Pancreas (tissue), 10 donors: ENCODE measurements at regions not wholly inside any gene's neighbourhood (a gene's known extent, or its start where the extent isn't known, plus 50 kb on each side); places are given as distances from the start of the nearest gene placed in this dataset.

Source experiments
- ATAC-seq, 4 donors: fragments of 200-7000 bp; cut with Tn5 transposase; one replicate each; pipeline versions ENCODE4 v1.8.0 to v1.9.1; 2020; ENCODE audit warnings: mild to moderate bottlenecking in 4 of 4, moderate library complexity in 4 of 4
- DNase-seq, 6 donors: peaks; one replicate each; pipeline ENCODE4 v3.0.0-alpha.2; 2020
- FAIRE-seq: peaks from 2 replicates; lab custom pipeline; 2012; peaks lifted over from hg19 to GRCh38; lab: Jason Lieb, UNC
- H3K27ac ChIP-seq, 4 donors: fragments of 200-600 bp; sonication (generic); 1 replicate in 3 of 4; 2 replicates in 1 of 4; pipeline versions ENCODE4 v1.5.0 to v1.8.0; 2020
- H3K27me3 ChIP-seq, 4 donors: fragments of 200-600 bp; one replicate each; pipeline ENCODE4 v1.8.0; 2021
- H3K36me3 ChIP-seq, 3 donors: fragments of 200-600 bp; sonication (generic) in 1 of 3; one replicate each; pipeline versions ENCODE4 v1.5.0 to v1.8.0; 2020 to 2021
- H3K4me1 ChIP-seq, 3 donors: fragments of 200-600 bp; one replicate each; pipeline ENCODE4 v1.8.0; 2021
- H3K4me3 ChIP-seq, 4 donors: fragments of 200-600 bp; sonication (generic) in 2 of 4; one replicate each; pipeline versions ENCODE4 v1.5.0 to v1.8.0; 2020 to 2021
- H3K9me3 ChIP-seq, 4 donors: fragments of 200-600 bp; one replicate each; pipeline ENCODE4 v1.8.0; 2021
- WGBS, 2 donors: extraction: QIAGEN DNeasy Blood & Tissue Kit; methylation state at CpG; one replicate each; pipeline ENCODE4 v1.1.7; 2013; 5-methylcytosine and 5-hydroxymethylcytosine counted together
- intact Hi-C, 3 donors: fragments of 100-400 bp; cut with DNase I; formaldehyde crosslinking; loops; one replicate each; pipeline versions ENCODE4 v1.11.1 to v1.14.2; 2022
- TF ChIP-seq, protein P1 (sequence below), 4 donors: fragments of 200-600 bp; sonication (generic) in 3 of 4; IDR thresholded peaks; one replicate each; pipeline versions ENCODE4 v1.5.0 to v1.8.0; 2021; ENCODE audit warnings: antibody characterized with exemption in 4 of 4
- donor health status: healthy with polysubstance abuse.
- donor health status: DM: no; HTN: no; CAD: no; lungs with moderate emphysema.
- donor health status: DM: no; HTN: no; CAD: no.
- donor health status: control.
- donor health status: control.
- donor health status: Bipolar disorder and iron deficiency.
- donor health status: DM: yes; HTN: yes; CAD: no.
- donor health status: DM: no; HTN: no; CAD: no.
- donor health status: DM: no; HTN: no; CAD: no.
- donor health status: DM: yes; HTN: yes; CAD: no.

DNA sequence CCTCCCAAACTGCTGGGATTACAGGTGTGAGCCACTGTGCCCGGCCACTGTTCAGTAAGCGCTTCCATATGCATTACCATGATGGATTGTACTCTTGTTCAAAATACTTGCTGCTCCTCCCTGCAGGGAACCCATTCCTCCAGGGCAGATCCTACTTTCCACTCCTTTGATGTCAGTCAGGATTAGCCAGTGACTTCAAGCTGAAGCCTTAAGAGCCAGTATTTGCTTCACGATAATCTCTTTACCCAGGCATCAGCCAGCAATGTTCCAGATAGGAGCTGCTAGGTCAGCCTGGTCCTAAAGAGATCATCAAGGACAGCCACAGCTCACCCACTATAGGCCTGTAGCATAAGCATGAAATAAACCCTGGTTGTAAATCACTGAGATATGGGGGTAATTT lies 96.5 kb upstream of the UBE2E2 start:
- H3K9me3 ChIP-seq, result no peaks in the 10 kb centered on the region
- no peak overlapping the region for H3K4me3 ChIP-seq
- intact Hi-C loops, result no loop called here
- H3K27ac ChIP-seq, result no peak overlapping the region
- H3K4me1 ChIP-seq, result peaks cover 0 to 6% (median 0%) of the 10 kb centered on the region in 3 donors
- no peaks in the 10 kb centered on the region for H3K36me3 ChIP-seq
- WGBS, 2 donors, result 92 to 98% methylated on average over 3 of the region's 3 CpGs
- FAIRE-seq (no peak), ATAC-seq (no peak), DNase-seq (no peak)
- TF ChIP-seq, protein P1, sequence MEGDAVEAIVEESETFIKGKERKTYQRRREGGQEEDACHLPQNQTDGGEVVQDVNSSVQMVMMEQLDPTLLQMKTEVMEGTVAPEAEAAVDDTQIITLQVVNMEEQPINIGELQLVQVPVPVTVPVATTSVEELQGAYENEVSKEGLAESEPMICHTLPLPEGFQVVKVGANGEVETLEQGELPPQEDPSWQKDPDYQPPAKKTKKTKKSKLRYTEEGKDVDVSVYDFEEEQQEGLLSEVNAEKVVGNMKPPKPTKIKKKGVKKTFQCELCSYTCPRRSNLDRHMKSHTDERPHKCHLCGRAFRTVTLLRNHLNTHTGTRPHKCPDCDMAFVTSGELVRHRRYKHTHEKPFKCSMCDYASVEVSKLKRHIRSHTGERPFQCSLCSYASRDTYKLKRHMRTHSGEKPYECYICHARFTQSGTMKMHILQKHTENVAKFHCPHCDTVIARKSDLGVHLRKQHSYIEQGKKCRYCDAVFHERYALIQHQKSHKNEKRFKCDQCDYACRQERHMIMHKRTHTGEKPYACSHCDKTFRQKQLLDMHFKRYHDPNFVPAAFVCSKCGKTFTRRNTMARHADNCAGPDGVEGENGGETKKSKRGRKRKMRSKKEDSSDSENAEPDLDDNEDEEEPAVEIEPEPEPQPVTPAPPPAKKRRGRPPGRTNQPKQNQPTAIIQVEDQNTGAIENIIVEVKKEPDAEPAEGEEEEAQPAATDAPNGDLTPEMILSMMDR (IDR thresholded peaks at IDR 0.05), result no peak
- H3K27me3 ChIP-seq, result no peaks in the 10 kb centered on the region

DNA sequence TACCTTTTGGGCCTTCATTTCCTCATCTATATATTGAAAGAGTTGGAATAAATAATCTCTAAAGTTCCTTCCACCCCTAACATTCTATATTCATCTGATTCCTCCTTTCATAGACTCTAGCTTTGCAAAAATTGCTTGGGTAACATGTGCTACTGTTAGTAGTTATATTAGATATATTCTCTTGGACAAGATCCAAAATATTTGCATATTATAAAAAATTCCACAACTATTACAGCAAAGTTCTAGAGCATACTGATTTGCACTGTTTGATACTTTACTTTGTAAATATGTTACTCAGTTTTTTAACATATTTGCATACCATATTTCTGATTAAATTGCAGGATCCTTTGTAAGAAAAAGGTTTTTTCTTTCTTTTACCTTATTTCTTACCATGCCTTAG lies 95.9 kb upstream of the UBE2E2 start:
- TF ChIP-seq, protein P1 (IDR thresholded peaks at IDR 0.05), result no peak
- Histone ChIP-seq H3K36me3 (no peaks in the 10 kb centered on the region), H3K4me1 (peaks cover 0 to 6% (median 0%) of the 10 kb centered on the region in 3 donors), H3K27me3 (no peaks in the 10 kb centered on the region), H3K27ac (no peak overlapping the region), H3K9me3 (no peaks in the 10 kb centered on the region), H3K4me3 (no peak overlapping the region)
- DNase-seq (no peak), FAIRE-seq (no peak), ATAC-seq (no peak)
- intact Hi-C loops, result no loop called here

DNA sequence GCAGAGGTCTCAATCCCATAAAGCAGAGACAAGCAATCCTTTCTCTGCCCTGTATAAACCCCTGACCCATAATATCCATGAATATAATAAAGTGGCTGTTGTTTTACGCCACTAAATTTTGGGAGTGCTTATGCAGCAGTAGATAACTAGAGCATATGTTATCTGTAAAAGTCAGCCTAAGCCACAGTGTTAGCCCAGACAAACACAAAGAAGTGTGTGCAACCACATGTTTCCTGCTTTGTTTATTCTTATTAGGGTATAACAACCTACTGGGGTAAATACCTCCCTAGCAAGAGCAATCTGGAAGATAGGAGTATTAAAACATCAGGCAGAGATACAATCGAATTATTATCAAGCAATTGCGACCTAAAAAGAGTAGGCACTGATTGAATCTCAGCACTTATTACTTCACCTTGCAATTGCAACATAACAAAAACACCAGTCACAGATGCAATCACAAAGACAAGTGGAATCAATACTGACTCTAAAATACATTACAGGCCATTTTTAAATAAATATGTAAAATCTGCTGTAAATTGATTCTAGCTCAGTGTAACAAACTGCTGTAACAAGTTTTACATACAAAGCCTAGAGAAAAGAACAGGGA lies 94.6 kb upstream of the UBE2E2 start:
- no peak overlapping the region for H3K4me3 ChIP-seq
- TF ChIP-seq, protein P1 (IDR thresholded peaks at IDR 0.05), result no peak
- 66 to 83% methylated on average over 3 of the region's 3 CpGs for WGBS, 2 donors
- H3K36me3 ChIP-seq, result no peaks in the 10 kb centered on the region
- H3K27me3 ChIP-seq, result no peaks in the 10 kb centered on the region
- no peak for DNase-seq
- intact Hi-C loops, result no loop called here
- no peak overlapping the region for H3K27ac ChIP-seq
- FAIRE-seq, result no peak
- peaks cover 0 to 6% (median 0%) of the 10 kb centered on the region in 3 donors for H3K4me1 ChIP-seq
- no peak for ATAC-seq
- H3K9me3 ChIP-seq, result no peaks in the 10 kb centered on the region

DNA sequence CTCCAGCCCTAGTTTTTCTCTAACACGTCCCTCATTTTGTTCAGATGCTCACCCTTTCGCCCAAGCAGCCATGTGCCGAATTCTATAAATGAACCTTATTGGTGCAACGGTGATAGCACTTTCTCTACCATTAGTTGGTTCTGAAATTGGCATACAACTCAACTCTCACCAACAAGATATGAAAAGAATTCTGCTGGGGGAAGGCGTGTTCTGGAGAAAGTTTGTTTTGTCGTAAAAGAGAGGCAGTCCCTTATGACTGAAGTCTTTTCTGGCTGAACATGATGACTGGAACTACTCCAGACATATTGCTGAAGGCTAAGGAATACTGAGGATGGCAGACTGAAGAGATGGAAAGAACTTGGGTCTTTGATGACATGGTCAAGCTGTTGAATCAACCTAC lies 91.8 kb upstream of the UBE2E2 start:
- FAIRE-seq, result no peak
- no peak for ATAC-seq
- DNase-seq, result no peak
- 81 to 89% methylated on average over 6 of the region's 6 CpGs for WGBS, 2 donors
- intact Hi-C loops, result no loop called here
- H3K9me3 ChIP-seq, result no peaks in the 10 kb centered on the region
- no peaks in the 10 kb centered on the region for H3K4me1 ChIP-seq
- TF ChIP-seq, protein P1 (IDR thresholded peaks at IDR 0.05), result no peak
- H3K4me3 ChIP-seq, result no peak overlapping the region
- no peak overlapping the region for H3K27ac ChIP-seq
- H3K27me3 ChIP-seq, result no peaks in the 10 kb centered on the region
- H3K36me3 ChIP-seq, result no peaks in the 10 kb centered on the region

DNA sequence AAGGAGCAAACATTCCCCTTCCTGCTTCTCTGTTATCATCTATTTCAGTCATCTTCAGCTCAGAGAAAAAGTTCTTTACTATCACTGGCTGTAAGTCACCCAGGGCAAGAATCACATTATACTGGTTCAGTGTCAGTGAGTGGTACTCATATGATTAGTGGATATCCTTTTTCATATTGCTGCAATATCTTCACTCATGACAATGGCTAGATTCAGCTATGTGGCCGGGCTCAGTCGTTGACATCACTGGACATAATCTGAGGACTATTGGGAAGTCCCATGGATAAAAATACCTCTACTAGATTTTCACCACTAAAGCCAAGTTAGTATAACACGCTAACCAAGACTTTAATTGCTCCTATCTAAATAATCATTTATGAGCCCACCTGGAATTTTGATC lies 91.3 kb upstream of the UBE2E2 start:
- Histone ChIP-seq H3K27ac (no peak overlapping the region), H3K4me3 (no peak overlapping the region), H3K36me3 (no peaks in the 10 kb centered on the region), H3K9me3 (no peaks in the 10 kb centered on the region), H3K27me3 (no peaks in the 10 kb centered on the region), H3K4me1 (no peaks in the 10 kb centered on the region)
- WGBS, 2 donors, result 86 to 92% methylated on average over 3 of the region's 3 CpGs
- FAIRE-seq (no peak), ATAC-seq (no peak), DNase-seq (no peak)
- TF ChIP-seq, protein P1 (IDR thresholded peaks at IDR 0.05), result no peak
- intact Hi-C loops, result no loop called here
